Gastroesophageal sphincter (tissue), 4 donors: ENCODE measurements at regions not wholly inside any gene's neighbourhood (a gene's known extent, or its start where the extent isn't known, plus 50 kb on each side); places are given as distances from the start of the nearest gene placed in this dataset.

ENCODE experiments used
- ATAC-seq: fragments of 150-250 bp; one replicate; pipeline ENCODE4 v1.9.1; 2016; ENCODE audit warnings: mild to moderate bottlenecking, moderate library complexity
- H3K27ac ChIP-seq, 4 donors: fragments of 200-600 bp; sonication (generic) in 3 of 4; 1 replicate in 3 of 4; 2 replicates in 1 of 4; pipeline ENCODE4 v1.5.1; 2016 to 2019
- H3K27me3 ChIP-seq: fragments of 200-600 bp; sonication (generic); one replicate; pipeline ENCODE4 v1.5.1; 2019
- H3K36me3 ChIP-seq, 2 donors: fragments of 200-600 bp; sonication (generic); one replicate each; pipeline ENCODE4 v1.5.1; 2019; ENCODE audit warnings: control low read depth in 1 of 2
- H3K4me1 ChIP-seq, 3 donors: fragments of 200-600 bp; sonication (generic); 1 replicate in 2 of 3; 2 replicates in 1 of 3; pipeline ENCODE4 v1.5.1; 2016 to 2019; ENCODE audit warnings: control low read depth in 2 of 3
- H3K4me3 ChIP-seq, 2 donors: fragments of 200-600 bp; sonication (generic); one replicate each; pipeline ENCODE4 v1.5.1; 2019; ENCODE audit warnings: mild to moderate bottlenecking in 1 of 2, moderate library complexity in 1 of 2
- H3K9me3 ChIP-seq, 3 donors: fragments of 200-600 bp; sonication (generic); one replicate each; pipeline ENCODE4 v1.5.1; 2017 to 2019; ENCODE audit warnings: control low read depth in 2 of 3
- CTCF ChIP-seq, 4 experiments: fragments of 200-600 bp in 2 of 4; fragments of 450-650 bp in 2 of 4; sonication (generic) in 1 of 4; IDR thresholded peaks; one replicate each; pipeline ENCODE4 v1.5.1; 2017 to 2019; ENCODE audit warnings: antibody characterized with exemption in 4 of 4, mild to moderate bottlenecking in 2 of 4, moderate library complexity in 2 of 4
- EP300 ChIP-seq: sonication (generic); formaldehyde crosslinking; IDR thresholded peaks from one replicate; pipeline ENCODE4 v1.6.1; 2017; ENCODE audit warnings: antibody characterized with exemption, mild to moderate bottlenecking
- POLR2A ChIP-seq, 2 donors: fragments of 450-650 bp; IDR thresholded peaks; one replicate each; pipeline ENCODE4 v1.6.1; 2017; ENCODE audit warnings: antibody characterized with exemption in 2 of 2, mild to moderate bottlenecking in 2 of 2, moderate library complexity in 1 of 2
- POLR2AphosphoS5 ChIP-seq: sonication (generic); formaldehyde crosslinking; IDR thresholded peaks from one replicate; pipeline ENCODE4 v1.6.1; 2017; ENCODE audit warnings: antibody characterized with exemption
- WGBS, 2 donors: methylation state at CpG; one replicate each; pipeline ENCODE4 v1.1.5; 2018; ENCODE audit warnings: low coverage in 1 of 2; 5-methylcytosine and 5-hydroxymethylcytosine counted together

DNA sequence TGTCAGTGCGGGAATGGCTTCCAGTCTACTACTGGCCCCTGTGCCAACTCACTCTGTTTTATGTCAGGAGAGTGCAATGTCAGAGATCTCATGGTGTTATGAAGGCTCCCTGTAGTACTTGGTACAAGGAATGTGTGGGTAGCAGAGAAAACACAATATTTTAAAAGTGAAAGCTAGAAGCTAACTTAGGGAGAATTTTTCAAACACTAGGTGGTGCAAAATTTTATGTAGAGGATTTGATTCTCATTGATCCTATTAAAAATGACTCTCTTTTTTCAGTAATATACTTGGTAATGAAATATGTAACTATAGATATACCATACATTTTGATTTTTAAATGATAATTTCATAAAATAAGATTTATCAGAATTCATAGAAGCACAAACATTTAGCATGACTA is 134.7 kb downstream of the JRKL start:
- no peak for TF ChIP-seq EP300
- no peak for TF ChIP-seq CTCF (IDR thresholded peaks at IDR 0.05)
- TF ChIP-seq POLR2AphosphoS5, result no peak
- TF ChIP-seq POLR2A (IDR thresholded peaks at IDR 0.05), result no peak
- H3K27ac ChIP-seq, result no peak overlapping the region
- no peaks in the 10 kb centered on the region for H3K4me1 ChIP-seq
- H3K36me3 ChIP-seq, result no peaks in the 10 kb centered on the region
- peaks cover 0 to 19% (median 0%) of the 10 kb centered on the region in 3 donors for H3K9me3 ChIP-seq
- H3K27me3 ChIP-seq, result no peaks in the 10 kb centered on the region
- no peak for ATAC-seq
- H3K4me3 ChIP-seq, result no peak overlapping the region
- 22 to 50% methylated on average over 1 of the region's 1 CpG for WGBS, 2 donors

- 53 to 56% methylated on average over 1 of the region's 1 CpG for WGBS, 2 donors
- ATAC-seq, result no peak
Measured at GRCh38 chr11:96530473-96530872, 140.7 kb downstream of the JRKL start.

GRCh38 chr11:96538104-96538503 is 148.3 kb downstream of the JRKL start:
- Histone ChIP-seq H3K4me3 (no peak overlapping the region), H3K27ac (no peak overlapping the region), H3K9me3 (peaks cover 0 to 2% (median 0%) of the 10 kb centered on the region in 3 donors), H3K27me3 (no peaks in the 10 kb centered on the region), H3K36me3 (no peaks in the 10 kb centered on the region), H3K4me1 (no peaks in the 10 kb centered on the region)
- TF ChIP-seq CTCF (IDR thresholded peaks at IDR 0.05) (no peak), EP300 (no peak), POLR2AphosphoS5 (no peak), POLR2A (IDR thresholded peaks at IDR 0.05) (no peak)
- WGBS, 2 donors, result 72 to 82% methylated on average over 4 of the region's 4 CpGs
- no peak for ATAC-seq

More at GRCh38 chr11:96530473-96530872, 140.7 kb downstream of the JRKL start:
- H3K27me3 ChIP-seq, result no peaks in the 10 kb centered on the region
- TF ChIP-seq CTCF (IDR thresholded peaks at IDR 0.05) (no peak), POLR2AphosphoS5 (no peak), POLR2A (IDR thresholded peaks at IDR 0.05) (no peak), EP300 (no peak)
- no peaks in the 10 kb centered on the region for H3K36me3 ChIP-seq
- peaks cover 0 to 20% (median 0%) of the 10 kb centered on the region in 3 donors for H3K9me3 ChIP-seq
- H3K27ac ChIP-seq, result no peak overlapping the region
- no peaks in the 10 kb centered on the region for H3K4me1 ChIP-seq
- H3K4me3 ChIP-seq, result no peak overlapping the region

DNA sequence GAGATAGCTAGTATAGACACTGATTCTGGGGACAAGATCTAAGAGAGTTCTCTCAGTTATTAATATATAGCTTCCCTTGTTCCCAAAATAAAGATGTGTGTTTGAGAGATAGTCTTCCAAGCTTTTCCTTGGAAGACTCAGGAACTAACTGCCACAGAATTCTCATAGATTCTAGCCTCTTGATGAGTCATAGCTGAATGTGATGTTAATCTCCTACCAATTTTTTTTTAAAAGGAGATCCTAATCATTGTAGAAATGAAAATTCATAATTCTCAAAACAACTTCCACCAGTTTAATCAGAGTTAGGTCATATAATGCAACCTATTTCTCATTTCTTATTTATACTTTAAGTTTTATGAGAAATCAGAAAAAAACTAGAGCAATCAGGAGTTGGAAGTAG is 148.8 kb downstream of the JRKL start:
- H3K27me3 ChIP-seq, result no peaks in the 10 kb centered on the region
- H3K4me1 ChIP-seq, result no peaks in the 10 kb centered on the region
- H3K4me3 ChIP-seq, result no peak overlapping the region
- H3K9me3 ChIP-seq, result no peaks in the 10 kb centered on the region
- ATAC-seq, result no peak
- H3K36me3 ChIP-seq, result no peaks in the 10 kb centered on the region
- TF ChIP-seq POLR2A (IDR thresholded peaks at IDR 0.05) (no peak), CTCF (IDR thresholded peaks at IDR 0.05) (no peak), EP300 (no peak), POLR2AphosphoS5 (no peak)
- H3K27ac ChIP-seq, result no peak overlapping the region

DNA sequence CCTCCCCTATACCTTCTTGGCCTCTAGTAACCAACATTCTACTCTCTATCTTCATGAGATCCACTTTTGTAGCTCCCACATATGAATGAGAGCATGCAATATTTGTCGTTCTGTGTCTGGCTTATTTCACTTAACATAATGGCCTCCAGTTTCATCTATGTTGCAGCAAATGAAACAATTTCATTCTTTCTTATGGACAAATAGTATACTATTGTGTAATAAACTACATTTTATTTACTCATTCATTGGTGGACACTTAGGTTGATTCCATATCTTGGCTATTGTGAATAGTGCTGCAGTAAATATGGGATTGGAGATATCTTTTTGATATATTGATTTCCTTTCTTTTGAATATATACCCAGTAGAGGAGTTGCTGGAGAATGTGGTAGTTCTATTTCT is 151.1 kb downstream of the JRKL start:
- H3K27ac ChIP-seq, result no peak overlapping the region
- no peak overlapping the region for H3K4me3 ChIP-seq
- H3K9me3 ChIP-seq, result no peaks in the 10 kb centered on the region
- H3K27me3 ChIP-seq, result no peaks in the 10 kb centered on the region
- H3K4me1 ChIP-seq, result no peaks in the 10 kb centered on the region
- H3K36me3 ChIP-seq, result no peaks in the 10 kb centered on the region
- no peak for TF ChIP-seq POLR2AphosphoS5
- TF ChIP-seq POLR2A (IDR thresholded peaks at IDR 0.05), result no peak
- no peak for TF ChIP-seq EP300
- no peak for TF ChIP-seq CTCF (IDR thresholded peaks at IDR 0.05)
- no peak for ATAC-seq
- WGBS, 2 donors, result 79 to 80% methylated on average over 1 of the region's 1 CpG
